SK-N-SH (cell line): ENCODE measurements at regions not wholly inside any gene's neighbourhood (a gene's known extent, or its start where the extent isn't known, plus 50 kb on each side); places are given as distances from the start of the nearest gene placed in this dataset.

ENCODE experiments used
- CTCF ChIA-PET: fragments of 300-600, 350-600 bp; formaldehyde crosslinking; extraction: SDS; loops from one replicate; lab custom pipeline; 2021; lab: Yijun Ruan, JAX
- POLR2A ChIA-PET: fragments of 350-600 bp; sonication (Branson Sonifier 250); formaldehyde crosslinking; extraction: SDS; loops from one replicate; lab custom pipeline; 2020; ENCODE audit warnings: antibody characterized with exemption, inconsistent platforms; lab: Yijun Ruan, JAX
- DNase-seq: peaks from one replicate; pipeline ENCODE4 v3.0.0; 2012
- H2AFZ ChIP-seq: fragments of 200-600 bp; sonication (generic); 2 replicates; pipeline ENCODE4 v1.8.1; 2016; ENCODE audit warnings: antibody characterized with exemption, mild to moderate bottlenecking, low read depth
- H3F3A ChIP-seq: fragments of 200-600 bp; sonication (generic); replicated peaks from 2 replicates; pipeline ENCODE3; 2016; ENCODE audit warnings: antibody characterized with exemption, mild to moderate bottlenecking; ENCODE audit not compliant: insufficient read depth
- H3K27ac ChIP-seq, 2 experiments: fragments of 200-500 bp in 1 of 2; fragments of 200-600 bp in 1 of 2; sonication (Bioruptor generic) in 1 of 2; sonication (generic), shearing (Covaris generic) in 1 of 2; 2 replicates each; pipeline versions ENCODE4 v1.5.1 to v1.6.1; 2014 to 2016; ENCODE audit warnings: low read depth in 2 of 2, inconsistent platforms in 1 of 2, low read length in 1 of 2, mild to moderate bottlenecking in 1 of 2, mixed read lengths in 1 of 2
- H3K27me3 ChIP-seq: fragments of 200-600 bp; sonication (generic), shearing (Covaris generic); 2 replicates; pipeline ENCODE4 v1.6.1; 2016; ENCODE audit warnings: mixed run types; ENCODE audit not compliant: insufficient read depth
- H3K36me3 ChIP-seq, 2 experiments: fragments of 200-500 bp in 1 of 2; fragments of 200-600 bp in 1 of 2; sonication (Bioruptor generic) in 1 of 2; sonication (generic) in 1 of 2; replicated peaks in 1 of 2; 2 replicates each; pipeline versions ENCODE3 to v1.5.1; 2014 to 2016; ENCODE audit warnings: low read length in 1 of 2, mild to moderate bottlenecking in 1 of 2; ENCODE audit not compliant: insufficient read depth in 2 of 2, control insufficient read depth in 1 of 2
- H3K4me1 ChIP-seq, 2 experiments: fragments of 200-500 bp in 1 of 2; fragments of 200-600 bp in 1 of 2; sonication (Bioruptor generic) in 1 of 2; sonication (generic), shearing (Covaris generic) in 1 of 2; 2 replicates each; pipeline versions ENCODE4 v1.5.1 to v1.6.1; 2014 to 2016; ENCODE audit warnings: low read depth in 1 of 2, low read length in 1 of 2, mixed run types in 1 of 2; ENCODE audit not compliant: insufficient read depth in 2 of 2, control insufficient read depth in 1 of 2
- H3K4me2 ChIP-seq: fragments of 200-600 bp; sonication (generic), shearing (Covaris generic); 2 replicates; pipeline ENCODE4 v1.6.1; 2017; ENCODE audit warnings: mixed run types
- H3K4me3 ChIP-seq, 2 experiments: fragments of 200-500 bp in 1 of 2; fragments of 200-600 bp in 1 of 2; sonication (Bioruptor generic) in 1 of 2; sonication (generic), shearing (Covaris generic) in 1 of 2; 2 replicates each; pipeline versions ENCODE4 v1.5.1 to v1.8.1; 2014 to 2016; ENCODE audit warnings: low read depth in 2 of 2, inconsistent platforms in 1 of 2, low read length in 1 of 2, mild to moderate bottlenecking in 1 of 2, mixed read lengths in 1 of 2, moderate library complexity in 1 of 2
- H3K79me2 ChIP-seq: fragments of 200-600 bp; sonication (generic); 2 replicates; pipeline ENCODE4 v1.8.1; 2017; ENCODE audit warnings: mild to moderate bottlenecking; ENCODE audit not compliant: insufficient read depth
- H3K9ac ChIP-seq: fragments of 200-600 bp; sonication (generic); 2 replicates; pipeline ENCODE4 v1.6.1; 2017; ENCODE audit warnings: mixed run types
- H3K9me2 ChIP-seq: fragments of 200-600 bp; sonication (generic); 2 replicates; pipeline ENCODE4 v1.6.1; 2017; ENCODE audit warnings: mixed run types
- H3K9me3 ChIP-seq: fragments of 200-600 bp; sonication (generic); 2 replicates; pipeline ENCODE4 v1.6.1; 2017; ENCODE audit warnings: mixed run types, mild to moderate bottlenecking, moderate library complexity
- H4K20me1 ChIP-seq: fragments of 200-600 bp; sonication (generic); 2 replicates; pipeline ENCODE4 v1.6.1; 2017; ENCODE audit warnings: mild to moderate bottlenecking, mixed run types; ENCODE audit not compliant: insufficient read depth
- CHD2 ChIP-seq: fragments of 150-350 bp; IDR thresholded peaks from 2 replicates; pipeline ENCODE4 v1.6.1; 2018; ENCODE audit warnings: low read length; ENCODE audit not compliant: partially characterized antibody
- ELF1 ChIP-seq: IDR thresholded peaks from 2 replicates; pipeline ENCODE4 v1.4.0; 2012
- EZH2phosphoT487 ChIP-seq: fragments of 200-600 bp; sonication (generic); IDR thresholded peaks from 2 replicates; pipeline ENCODE4 v1.6.1; 2017; ENCODE audit warnings: low read depth, mixed run types, mild to moderate bottlenecking, antibody characterized with exemption, moderate library complexity, borderline replicate concordance
- FOSL2 ChIP-seq: IDR thresholded peaks from 2 replicates; pipeline ENCODE4 v1.4.0; 2012; ENCODE audit warnings: low read depth, mild to moderate bottlenecking, moderate library complexity, borderline replicate concordance
- FOXJ3 ChIP-seq: sonication (generic); formaldehyde crosslinking; IDR thresholded peaks from 2 replicates; pipeline ENCODE4 v1.5.1; 2020; ENCODE audit warnings: mild to moderate bottlenecking, missing genetic modification reagents
- FOXM1 ChIP-seq: IDR thresholded peaks from 2 replicates; pipeline ENCODE4 v1.4.0; 2012; ENCODE audit warnings: low read depth, mild to moderate bottlenecking
- JUND ChIP-seq: IDR thresholded peaks from 2 replicates; pipeline ENCODE4 v1.4.0; 2012
- MAX ChIP-seq: IDR thresholded peaks from 2 replicates; pipeline ENCODE4 v1.4.0; 2012; ENCODE audit warnings: low read depth
- POLR2AphosphoS5 ChIP-seq: IDR thresholded peaks from 2 replicates; pipeline ENCODE4 v1.6.1; 2012; ENCODE audit warnings: low read depth, low read length
- RAD21 ChIP-seq: IDR thresholded peaks from 2 replicates; pipeline ENCODE4 v1.6.1; 2012; ENCODE audit warnings: mild to moderate bottlenecking, low read length
- REST ChIP-seq: IDR thresholded peaks from 2 replicates; pipeline ENCODE4 v1.6.1; 2012; ENCODE audit warnings: mild to moderate bottlenecking, low read depth, low read length, moderate library complexity
- RFX5 ChIP-seq: IDR thresholded peaks from 2 replicates; pipeline ENCODE4 v1.6.1; 2012; ENCODE audit warnings: mild to moderate bottlenecking, improper control_type of control experiment, low read length
- RXRA ChIP-seq: IDR thresholded peaks from 2 replicates; pipeline ENCODE4 v1.4.0; 2012; ENCODE audit warnings: low read depth, mild to moderate bottlenecking, borderline replicate concordance
- SMC3 ChIP-seq: IDR thresholded peaks from 2 replicates; pipeline ENCODE4 v1.6.1; 2012; ENCODE audit warnings: low read depth, low read length, improper control_type of control experiment
- TCF12 ChIP-seq: IDR thresholded peaks from 2 replicates; pipeline ENCODE4 v1.4.0; 2012
- TEAD4 ChIP-seq: IDR thresholded peaks from 2 replicates; pipeline ENCODE4 v1.4.0; 2012; ENCODE audit warnings: mild to moderate bottlenecking, borderline replicate concordance; ENCODE audit not compliant: insufficient read depth
- USF1 ChIP-seq: IDR thresholded peaks from 2 replicates; pipeline ENCODE4 v1.4.0; 2012; ENCODE audit warnings: low read depth, borderline replicate concordance
- YY1 ChIP-seq: IDR thresholded peaks from 2 replicates; pipeline ENCODE4 v1.4.0; 2012; ENCODE audit warnings: low read depth, mild to moderate bottlenecking
- WGBS: methylation state at CpG from one replicate; pipeline ENCODE4 v1.1.6; 2017; ENCODE audit warnings: low lambda C conversion rate; 5-methylcytosine and 5-hydroxymethylcytosine counted together
- TF ChIP-seq, protein P1 (sequence below): fragments of 200-600 bp; sonication (generic); IDR thresholded peaks from 2 replicates; pipeline ENCODE4 v1.6.1; 2017; ENCODE audit warnings: antibody characterized with exemption, mild to moderate bottlenecking, moderate library complexity

DNA sequence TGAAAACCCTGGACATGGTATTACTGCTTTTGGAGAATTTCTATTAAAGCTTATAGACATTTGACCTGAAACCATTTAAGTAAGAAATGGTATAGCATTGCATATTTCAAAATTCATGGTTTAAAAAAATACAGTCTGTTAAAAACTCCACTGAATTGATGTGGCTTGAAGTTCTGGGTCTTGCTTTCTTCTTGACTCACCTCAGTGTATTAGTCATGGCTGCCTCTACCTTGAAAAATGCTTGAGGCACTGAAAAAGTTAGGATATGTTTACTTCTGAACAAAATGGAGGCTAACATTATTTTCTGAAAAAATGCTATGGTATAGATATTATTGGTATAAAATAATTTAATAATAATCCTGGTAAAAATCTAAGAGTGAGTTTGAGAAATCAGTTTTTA is 349.2 kb downstream of the AASDHPPT start:
- H3K9ac ChIP-seq: no peak overlapping the region
- H3K4me1 ChIP-seq: peaks cover 0 to 10% of the 10 kb centered on the region in 2 experiments; a peak in 1 of 4 replicates
- no peak for DNase-seq
- ChIA-PET POLR2A (no interaction called here), CTCF (no interaction called here)
- no peak overlapping the region for H3K27ac ChIP-seq
- no peaks in the 10 kb centered on the region for H3K27me3 ChIP-seq
- no peaks in the 10 kb centered on the region for H3K9me3 ChIP-seq
- no peak overlapping the region for H3K4me2 ChIP-seq
- no peaks in the 10 kb centered on the region for H4K20me1 ChIP-seq
- H3K9me2 ChIP-seq: no peaks in the 10 kb centered on the region
- H3K36me3 ChIP-seq: no peaks in the 10 kb centered on the region
- peaks cover 12% of the 10 kb centered on the region for H3F3A ChIP-seq
- no peaks in the 10 kb centered on the region for H3K79me2 ChIP-seq
- H2AFZ ChIP-seq: no peak overlapping the region
- TF ChIP-seq USF1 (no peak), FOXM1 (no peak), RAD21 (no peak), TEAD4 (no peak), RXRA (no peak), RFX5 (no peak)
- H3K4me3 ChIP-seq: no peak overlapping the region

DNA sequence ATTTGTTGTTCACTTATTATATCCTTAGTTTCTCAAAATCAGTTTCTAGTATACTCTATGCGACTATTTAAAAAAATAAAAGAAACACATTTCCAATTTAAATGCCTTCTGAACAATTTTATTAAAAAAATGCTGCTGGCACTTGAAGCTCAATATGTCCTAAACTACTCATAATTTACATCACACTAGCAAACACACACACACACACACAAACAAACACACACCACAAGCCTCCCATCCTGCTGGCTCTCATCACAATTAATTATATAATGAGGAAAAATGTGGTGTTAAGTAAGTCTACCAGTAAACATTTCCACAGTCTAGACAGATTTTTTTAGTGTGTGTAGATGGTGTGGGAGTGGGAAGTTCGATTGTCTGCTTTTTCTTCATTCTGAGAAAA is 350.3 kb downstream of the AASDHPPT start:
- ChIA-PET POLR2A (no interaction called here), CTCF (interaction anchor here (1.2 kb wide), 1 partner anchor 218 kb away, joined by 4 read pairs; no protein-coding TSS in a partner anchor)
- no peak overlapping the region for H3K27ac ChIP-seq
- no peaks in the 10 kb centered on the region for H3K36me3 ChIP-seq
- TF ChIP-seq POLR2AphosphoS5 (no peak), ELF1 (no peak), MAX (no peak), FOXM1 (no peak), FOXJ3 (CRISPR knock-in tag) (no peak), RFX5 (no peak), RXRA (no peak), YY1 (no peak), JUND (no peak), REST (no peak), TCF12 (no peak), FOSL2 (no peak), RAD21 (no peak), SMC3 (no peak), EZH2phosphoT487 (no peak), CHD2 (no peak), USF1 (no peak)
- TF ChIP-seq, protein P1, sequence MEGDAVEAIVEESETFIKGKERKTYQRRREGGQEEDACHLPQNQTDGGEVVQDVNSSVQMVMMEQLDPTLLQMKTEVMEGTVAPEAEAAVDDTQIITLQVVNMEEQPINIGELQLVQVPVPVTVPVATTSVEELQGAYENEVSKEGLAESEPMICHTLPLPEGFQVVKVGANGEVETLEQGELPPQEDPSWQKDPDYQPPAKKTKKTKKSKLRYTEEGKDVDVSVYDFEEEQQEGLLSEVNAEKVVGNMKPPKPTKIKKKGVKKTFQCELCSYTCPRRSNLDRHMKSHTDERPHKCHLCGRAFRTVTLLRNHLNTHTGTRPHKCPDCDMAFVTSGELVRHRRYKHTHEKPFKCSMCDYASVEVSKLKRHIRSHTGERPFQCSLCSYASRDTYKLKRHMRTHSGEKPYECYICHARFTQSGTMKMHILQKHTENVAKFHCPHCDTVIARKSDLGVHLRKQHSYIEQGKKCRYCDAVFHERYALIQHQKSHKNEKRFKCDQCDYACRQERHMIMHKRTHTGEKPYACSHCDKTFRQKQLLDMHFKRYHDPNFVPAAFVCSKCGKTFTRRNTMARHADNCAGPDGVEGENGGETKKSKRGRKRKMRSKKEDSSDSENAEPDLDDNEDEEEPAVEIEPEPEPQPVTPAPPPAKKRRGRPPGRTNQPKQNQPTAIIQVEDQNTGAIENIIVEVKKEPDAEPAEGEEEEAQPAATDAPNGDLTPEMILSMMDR: no peak
- 68% methylated on average over 2 of the region's 2 CpGs for WGBS
- H3K27me3 ChIP-seq: no peaks in the 10 kb centered on the region
- H4K20me1 ChIP-seq: no peaks in the 10 kb centered on the region
- peaks cover 0 to 10% of the 10 kb centered on the region in 2 experiments; a peak in 1 of 4 replicates for H3K4me1 ChIP-seq
- H3K4me3 ChIP-seq: no peak overlapping the region
- DNase-seq: no peak
- H3K9me3 ChIP-seq: no peaks in the 10 kb centered on the region
- no peaks in the 10 kb centered on the region for H3K79me2 ChIP-seq
- no peak overlapping the region for H3K9ac ChIP-seq
- no peak overlapping the region for H3K4me2 ChIP-seq
- no peak overlapping the region for H2AFZ ChIP-seq
- H3K9me2 ChIP-seq: no peaks in the 10 kb centered on the region
- peaks cover 6% of the 10 kb centered on the region for H3F3A ChIP-seq
